ENCODE measurements at regions not wholly inside any gene's neighbourhood (a gene's known extent, or its start where the extent isn't known, plus 50 kb on each side); places are given as distances from the start of the nearest gene placed in this dataset.

- Mint-ChIP-seq H3K4me3 (no peak overlapping the region), H3K27ac (no peak overlapping the region), H3K36me3 (no peaks in the 10 kb centered on the region), H3K9me3 (ENCODE audit: low read depth) (no peaks in the 10 kb centered on the region), H3K27me3 (no peaks in the 10 kb centered on the region), H3K4me1 (ENCODE audit: low read depth) (no peaks in the 10 kb centered on the region)
These were observed 309.7 kb upstream of the C2CD4B start for GRCh38 chr15:62474771-62475124.

DNA sequence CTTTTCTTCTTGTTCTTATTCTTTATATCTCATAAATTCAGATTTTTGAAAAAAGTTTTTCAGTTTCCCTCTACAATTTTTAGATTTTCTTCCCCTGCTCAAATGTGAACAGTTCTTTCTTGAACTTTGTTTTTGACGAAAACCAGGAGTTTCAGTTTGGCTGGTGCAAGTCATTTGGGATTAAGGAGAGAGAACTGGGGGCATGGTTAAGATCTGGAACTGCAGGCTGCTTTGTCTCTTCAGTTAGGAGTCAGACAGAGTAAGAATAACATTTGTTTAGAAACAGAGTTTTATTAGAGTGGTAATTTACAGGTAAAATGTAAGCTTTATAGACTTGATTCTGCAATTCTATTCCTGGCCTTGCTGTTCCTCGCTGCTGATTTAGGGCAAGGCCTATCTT is 310.5 kb upstream of the C2CD4B start:
- Mint-ChIP-seq H3K9me3 (ENCODE audit: low read depth) (no peaks in the 10 kb centered on the region), H3K4me3 (no peak overlapping the region), H3K27me3 (no peaks in the 10 kb centered on the region), H3K4me1 (ENCODE audit: low read depth) (no peaks in the 10 kb centered on the region), H3K36me3 (no peaks in the 10 kb centered on the region), H3K27ac (no peak overlapping the region)

DNA sequence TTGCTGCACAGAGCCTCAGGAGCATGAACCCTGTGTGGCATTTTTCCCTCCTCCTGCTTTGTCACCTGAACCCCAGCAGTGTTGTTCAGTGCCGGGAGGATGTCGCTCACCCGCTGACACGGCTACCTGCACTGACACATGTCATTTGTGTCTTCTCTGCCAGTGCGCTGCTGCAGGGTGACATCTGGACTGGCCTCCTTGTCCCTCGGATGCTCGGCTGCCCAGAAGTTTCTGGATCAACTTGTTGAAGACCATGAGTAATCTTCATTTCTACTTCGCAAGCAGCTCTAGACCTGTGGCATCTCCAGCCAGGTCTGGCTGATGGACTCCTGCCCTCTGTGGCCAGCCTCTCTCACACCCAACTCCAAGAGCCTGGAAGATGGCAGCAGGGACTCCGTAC is 311.1 kb upstream of the C2CD4B start:
- Mint-ChIP-seq H3K27ac (no peak overlapping the region), H3K4me1 (ENCODE audit: low read depth) (no peaks in the 10 kb centered on the region), H3K27me3 (no peaks in the 10 kb centered on the region), H3K9me3 (ENCODE audit: low read depth) (no peaks in the 10 kb centered on the region), H3K36me3 (no peaks in the 10 kb centered on the region), H3K4me3 (no peak overlapping the region)

GRCh38 chr15:62477929-62478328 is 312.8 kb upstream of the C2CD4B start:
- Mint-ChIP-seq H3K27me3 (no peaks in the 10 kb centered on the region), H3K4me3 (no peak overlapping the region), H3K4me1 (ENCODE audit: low read depth) (no peaks in the 10 kb centered on the region), H3K27ac (no peak overlapping the region), H3K36me3 (no peaks in the 10 kb centered on the region), H3K9me3 (ENCODE audit: low read depth) (no peaks in the 10 kb centered on the region)

- no peaks in the 10 kb centered on the region for H3K9me3 Mint-ChIP-seq (ENCODE audit: low read depth)
- H3K27me3 Mint-ChIP-seq: no peaks in the 10 kb centered on the region
- H3K36me3 Mint-ChIP-seq: no peaks in the 10 kb centered on the region
- H3K27ac Mint-ChIP-seq: no peak overlapping the region
- no peak overlapping the region for H3K4me3 Mint-ChIP-seq
- no peaks in the 10 kb centered on the region for H3K4me1 Mint-ChIP-seq (ENCODE audit: low read depth)
These were observed 317.8 kb upstream of the C2CD4B start for GRCh38 chr15:62482785-62483429.

DNA sequence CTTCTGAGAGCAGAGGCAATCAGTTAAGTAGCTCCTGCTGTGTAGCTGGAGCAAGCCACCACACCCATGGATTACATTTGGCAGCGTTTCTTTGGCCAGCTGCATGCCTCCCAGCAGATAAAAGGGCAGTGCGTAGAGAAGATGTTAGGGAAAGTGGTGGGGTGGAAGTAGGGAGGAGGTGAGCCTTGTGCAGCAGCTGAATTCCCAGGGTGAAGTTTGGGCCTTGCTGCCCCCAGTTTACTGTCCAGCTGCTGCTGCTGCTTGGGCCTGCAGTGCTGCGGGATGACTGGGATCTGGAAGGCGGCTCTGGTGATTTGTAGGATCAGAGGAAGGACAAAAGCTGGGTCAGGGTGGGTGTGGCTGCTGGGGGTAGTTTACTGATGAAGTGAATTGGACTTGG is 318.7 kb upstream of the C2CD4B start:
- Mint-ChIP-seq H3K27me3 (no peaks in the 10 kb centered on the region), H3K4me1 (ENCODE audit: low read depth) (no peaks in the 10 kb centered on the region), H3K36me3 (no peaks in the 10 kb centered on the region), H3K9me3 (ENCODE audit: low read depth) (no peaks in the 10 kb centered on the region), H3K27ac (no peak overlapping the region), H3K4me3 (no peak overlapping the region)

DNA sequence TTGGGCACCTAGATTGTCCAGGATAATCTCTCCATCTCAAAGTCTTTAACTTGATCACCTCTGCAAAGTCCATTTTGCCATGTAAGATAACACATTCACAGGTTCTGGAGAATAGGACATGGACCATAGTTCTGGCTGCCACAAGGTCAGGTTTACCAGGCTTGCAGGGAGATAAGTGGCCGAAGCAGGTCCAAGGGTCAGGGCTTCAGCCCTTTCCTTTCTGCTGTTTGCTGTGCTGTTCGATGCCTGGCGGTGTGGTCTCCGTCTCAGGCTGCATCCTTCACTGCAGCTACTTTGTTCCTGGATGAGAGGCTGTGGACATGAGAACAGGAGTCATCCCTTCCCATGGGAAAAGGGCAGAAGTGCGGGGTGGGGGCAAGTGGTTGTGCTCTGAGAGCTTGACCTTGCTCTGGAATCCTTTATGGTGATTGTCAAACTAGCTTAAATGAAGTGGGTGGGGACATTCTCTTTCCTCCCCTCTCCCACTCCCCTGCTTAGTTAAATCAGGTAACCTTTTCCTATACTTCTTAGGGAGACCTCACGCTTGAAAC is 320.2 kb upstream of the C2CD4B start:
- no peak overlapping the region for H3K27ac Mint-ChIP-seq
- H3K4me1 Mint-ChIP-seq (ENCODE audit: low read depth): no peaks in the 10 kb centered on the region
- no peaks in the 10 kb centered on the region for H3K36me3 Mint-ChIP-seq
- no peak overlapping the region for H3K4me3 Mint-ChIP-seq
- no peaks in the 10 kb centered on the region for H3K9me3 Mint-ChIP-seq (ENCODE audit: low read depth)
- H3K27me3 Mint-ChIP-seq: no peaks in the 10 kb centered on the region

DNA sequence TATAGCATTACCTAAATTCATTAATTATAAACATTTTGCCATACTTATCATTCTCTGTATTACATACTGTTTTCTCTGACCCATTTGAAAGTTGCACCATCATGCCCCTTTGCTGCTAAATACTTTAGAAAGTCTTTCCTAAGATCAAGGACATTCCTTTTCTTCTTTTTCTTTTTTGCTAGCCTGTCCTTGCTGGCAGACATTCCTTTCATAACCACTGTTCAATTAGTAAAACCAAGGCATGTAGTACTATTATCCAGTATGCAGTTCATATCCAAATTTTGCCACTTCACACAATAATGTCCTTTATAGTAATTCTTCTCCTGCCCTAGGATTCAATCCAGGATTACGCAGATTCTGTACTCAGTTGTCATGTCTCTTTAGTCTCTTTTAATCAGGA is 321.0 kb upstream of the C2CD4B start:
- Mint-ChIP-seq H3K27me3 (no peaks in the 10 kb centered on the region), H3K4me3 (no peak overlapping the region), H3K4me1 (ENCODE audit: low read depth) (no peaks in the 10 kb centered on the region), H3K27ac (no peak overlapping the region), H3K36me3 (no peaks in the 10 kb centered on the region), H3K9me3 (ENCODE audit: low read depth) (no peaks in the 10 kb centered on the region)

DNA sequence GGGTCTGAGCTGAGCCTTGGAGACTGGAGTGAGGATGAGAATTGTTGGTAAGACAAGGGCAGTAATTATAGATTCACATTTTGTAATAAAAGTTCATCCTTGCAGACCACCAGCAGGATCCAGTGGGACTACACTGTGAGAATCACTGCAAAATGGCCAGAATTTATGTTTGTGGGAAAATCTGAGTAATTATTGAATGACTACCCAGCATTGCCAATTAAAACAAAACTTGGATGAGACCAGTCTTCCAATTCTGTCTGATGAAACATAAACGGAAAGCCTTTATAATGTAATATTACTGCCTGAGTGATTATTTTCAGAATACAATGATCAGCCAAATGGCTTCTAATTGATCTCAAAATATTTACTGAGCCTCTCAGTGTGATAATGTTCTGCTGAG is 323.3 kb upstream of the C2CD4B start:
- no peaks in the 10 kb centered on the region for H3K4me1 Mint-ChIP-seq (ENCODE audit: low read depth)
- no peaks in the 10 kb centered on the region for H3K27me3 Mint-ChIP-seq
- no peaks in the 10 kb centered on the region for H3K9me3 Mint-ChIP-seq (ENCODE audit: low read depth)
- H3K4me3 Mint-ChIP-seq: no peak overlapping the region
- no peaks in the 10 kb centered on the region for H3K36me3 Mint-ChIP-seq
- no peak overlapping the region for H3K27ac Mint-ChIP-seq

GRCh38 chr15:62491642-62492041 is 326.6 kb upstream of the C2CD4B start:
- Mint-ChIP-seq H3K36me3 (no peaks in the 10 kb centered on the region), H3K27ac (no peak overlapping the region), H3K4me1 (ENCODE audit: low read depth) (no peaks in the 10 kb centered on the region), H3K27me3 (no peaks in the 10 kb centered on the region), H3K9me3 (ENCODE audit: low read depth) (no peaks in the 10 kb centered on the region), H3K4me3 (no peak overlapping the region)

- Mint-ChIP-seq H3K27ac (no peak overlapping the region), H3K36me3 (no peaks in the 10 kb centered on the region), H3K9me3 (ENCODE audit: low read depth) (no peaks in the 10 kb centered on the region), H3K27me3 (no peaks in the 10 kb centered on the region), H3K4me3 (no peak overlapping the region), H3K4me1 (ENCODE audit: low read depth) (no peaks in the 10 kb centered on the region)
These were observed 327.8 kb upstream of the C2CD4B start for GRCh38 chr15:62492900-62493299.

GRCh38 chr15:62494197-62494596 is 329.1 kb upstream of the C2CD4B start:
- no peaks in the 10 kb centered on the region for H3K36me3 Mint-ChIP-seq
- H3K27ac Mint-ChIP-seq: no peak overlapping the region
- no peaks in the 10 kb centered on the region for H3K9me3 Mint-ChIP-seq (ENCODE audit: low read depth)
- H3K27me3 Mint-ChIP-seq: no peaks in the 10 kb centered on the region
- H3K4me1 Mint-ChIP-seq (ENCODE audit: low read depth): no peaks in the 10 kb centered on the region
- H3K4me3 Mint-ChIP-seq: no peak overlapping the region

- Mint-ChIP-seq H3K36me3 (no peaks in the 10 kb centered on the region), H3K4me1 (ENCODE audit: low read depth) (no peaks in the 10 kb centered on the region), H3K4me3 (no peak overlapping the region), H3K27me3 (no peaks in the 10 kb centered on the region), H3K27ac (no peak overlapping the region), H3K9me3 (ENCODE audit: low read depth) (no peaks in the 10 kb centered on the region)
These were observed 330.9 kb upstream of the C2CD4B start for GRCh38 chr15:62495670-62496614.

DNA sequence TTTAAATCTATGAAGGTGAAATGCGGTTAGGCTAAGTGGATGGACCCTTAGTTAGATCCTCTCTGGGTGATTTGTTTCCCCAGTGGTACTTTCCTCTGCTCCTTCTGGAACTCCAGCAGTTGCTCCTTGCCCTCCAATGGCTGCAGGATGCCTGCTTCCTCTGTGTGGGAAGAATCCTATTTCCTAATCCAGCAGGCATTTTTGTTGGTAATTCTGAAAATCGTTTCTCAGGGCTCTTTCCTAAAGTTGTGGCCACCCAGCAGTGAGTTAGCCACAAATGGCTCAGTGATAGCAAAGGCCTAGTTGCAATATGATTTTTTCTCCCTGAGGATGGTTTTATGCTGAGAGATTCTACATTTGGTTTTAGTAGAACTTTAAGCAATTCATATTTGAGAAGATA is 332.3 kb upstream of the C2CD4B start:
- H3K9me3 Mint-ChIP-seq (ENCODE audit: low read depth): no peaks in the 10 kb centered on the region
- no peaks in the 10 kb centered on the region for H3K36me3 Mint-ChIP-seq
- H3K27ac Mint-ChIP-seq: no peak overlapping the region
- no peaks in the 10 kb centered on the region for H3K27me3 Mint-ChIP-seq
- no peaks in the 10 kb centered on the region for H3K4me1 Mint-ChIP-seq (ENCODE audit: low read depth)
- H3K4me3 Mint-ChIP-seq: no peak overlapping the region

DNA sequence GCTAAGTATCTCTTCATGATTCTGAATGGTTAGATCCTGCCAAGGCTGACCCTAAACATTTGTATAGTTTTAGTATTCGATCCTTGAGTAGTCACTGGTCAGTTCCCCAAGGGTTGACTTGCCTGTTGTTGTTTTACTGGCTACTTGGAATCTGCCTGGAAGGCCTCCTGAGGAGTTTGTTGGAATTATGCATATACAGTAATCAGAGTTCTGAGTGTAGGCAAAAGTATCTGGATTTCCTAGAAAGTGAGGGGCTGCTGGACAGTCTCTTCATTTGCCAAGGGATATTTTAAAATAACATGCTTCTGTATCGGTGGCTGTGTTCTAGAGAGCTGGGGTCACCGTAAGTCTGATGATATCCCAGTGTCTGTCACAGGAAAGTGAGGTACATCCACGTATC is 333.2 kb upstream of the C2CD4B start:
- no peak overlapping the region for H3K4me3 Mint-ChIP-seq
- H3K9me3 Mint-ChIP-seq (ENCODE audit: low read depth): no peaks in the 10 kb centered on the region
- no peaks in the 10 kb centered on the region for H3K27me3 Mint-ChIP-seq

More for the DNA sequence above, 333.2 kb upstream of the C2CD4B start:
- Mint-ChIP-seq H3K27ac (no peak overlapping the region), H3K4me1 (ENCODE audit: low read depth) (no peaks in the 10 kb centered on the region), H3K36me3 (no peaks in the 10 kb centered on the region)

All from activated naive CD8-positive, alpha-beta T cell (primary cell).